GM04504 (cell line): ENCODE measurements at regions not wholly inside any gene's neighbourhood (a gene's known extent, or its start where the extent isn't known, plus 50 kb on each side); places are given as distances from the start of the nearest gene placed in this dataset.
"Not testable (repeated sequence)": the region's sequence is repeated elsewhere in the genome, so short reads cannot be mapped to it uniquely, and the experiment has no call there.

Experiments used
- DNase-seq: peaks from one replicate; pipeline ENCODE4 v3.0.0-alpha.2; 2012; ENCODE audit warnings: low read depth

DNA sequence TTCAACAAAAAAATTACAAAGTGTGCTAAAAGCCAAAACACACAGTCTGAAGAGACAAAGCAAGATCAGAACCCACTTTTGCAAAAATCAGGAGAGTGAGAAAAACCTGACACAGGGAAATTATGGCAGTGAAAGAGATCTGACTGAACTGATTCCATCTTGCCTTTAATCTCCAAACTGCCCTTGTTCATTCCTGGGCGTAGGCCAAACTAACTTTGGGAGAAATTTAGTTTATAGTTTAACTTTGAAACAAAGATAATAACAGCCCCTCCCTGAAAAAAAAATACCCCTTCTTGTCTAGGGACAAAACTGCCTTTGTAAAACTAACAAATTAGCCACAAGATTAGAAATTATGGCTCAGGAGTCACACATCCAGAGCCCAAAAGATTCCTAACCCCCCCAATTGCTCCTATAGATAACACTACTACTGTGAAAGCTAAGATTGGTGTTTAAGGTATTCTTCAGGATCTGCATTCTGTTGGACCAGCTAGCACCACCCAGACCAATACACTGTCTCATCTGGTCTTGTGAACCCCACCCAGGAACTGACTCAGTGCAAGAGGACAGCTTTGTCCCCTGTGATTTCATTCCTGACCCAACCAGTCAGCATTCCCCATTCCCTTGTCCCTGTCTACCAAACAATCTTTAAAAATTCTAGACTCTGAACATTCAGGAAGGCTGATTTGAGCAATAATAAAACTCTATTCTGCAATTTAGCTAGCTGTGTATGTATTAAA is 226.1 kb upstream of the SH3BP4 start:
- no peak for DNase-seq

DNA sequence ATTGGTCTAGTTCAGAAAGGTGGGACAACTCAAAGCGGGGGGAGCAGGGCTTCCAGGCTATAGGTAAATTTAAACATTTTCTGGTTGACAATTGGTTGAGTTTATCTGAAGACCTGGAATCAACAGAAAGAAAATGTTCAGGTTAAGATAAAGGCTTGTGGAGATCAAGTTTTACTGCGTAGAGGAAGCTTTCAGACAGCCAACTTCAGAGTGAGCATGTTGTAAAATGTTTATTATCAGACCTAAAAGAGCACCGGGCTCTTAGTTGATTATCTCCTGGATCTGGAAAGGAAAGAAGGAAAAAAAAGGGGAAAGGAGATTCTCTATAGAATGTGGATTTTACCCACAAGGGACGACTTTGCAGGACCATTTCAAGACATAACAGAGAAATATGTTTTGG is 227.0 kb upstream of the SH3BP4 start:
- DNase-seq: no peak

DNA sequence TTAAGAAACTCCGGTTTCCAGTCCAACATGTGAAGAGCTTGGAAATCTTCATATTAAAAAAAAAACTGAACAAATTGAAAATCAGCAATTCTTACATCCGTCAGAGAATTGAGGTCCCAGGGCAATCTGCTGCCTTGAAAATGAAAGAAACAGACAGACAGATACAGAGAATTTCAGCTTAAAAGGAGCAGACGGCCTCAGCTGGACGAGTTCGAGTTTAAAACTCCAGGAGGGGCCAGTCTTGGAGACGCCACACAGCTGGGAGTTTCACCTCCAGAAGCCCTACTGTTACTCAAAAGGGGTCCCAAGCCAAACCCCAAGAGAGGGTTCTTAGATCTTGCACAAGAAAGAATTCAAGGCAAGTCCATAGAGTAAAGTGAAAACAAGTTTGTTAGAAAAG is 226.5 kb upstream of the ARL4C start:
- no peak for DNase-seq

DNA sequence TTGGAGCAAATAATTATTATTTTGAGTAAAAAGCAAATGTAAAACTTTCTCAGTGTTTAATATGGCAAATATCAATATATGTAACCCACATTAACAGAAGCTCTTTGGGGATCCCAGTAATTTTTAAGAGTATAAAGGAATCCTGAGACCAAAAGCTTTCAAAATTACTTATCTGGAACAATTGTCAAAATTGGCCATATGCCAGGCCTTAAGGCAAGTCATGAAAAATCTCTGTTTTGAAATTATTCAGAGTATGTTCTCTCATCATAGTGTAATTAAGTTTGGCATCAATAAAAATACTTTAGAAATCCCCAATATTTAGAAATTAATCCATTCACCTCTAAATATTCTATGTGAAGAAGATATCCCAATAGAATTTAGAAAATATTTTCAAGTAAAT is 225.3 kb upstream of the ARL4C start:
- DNase-seq: no peak

DNA sequence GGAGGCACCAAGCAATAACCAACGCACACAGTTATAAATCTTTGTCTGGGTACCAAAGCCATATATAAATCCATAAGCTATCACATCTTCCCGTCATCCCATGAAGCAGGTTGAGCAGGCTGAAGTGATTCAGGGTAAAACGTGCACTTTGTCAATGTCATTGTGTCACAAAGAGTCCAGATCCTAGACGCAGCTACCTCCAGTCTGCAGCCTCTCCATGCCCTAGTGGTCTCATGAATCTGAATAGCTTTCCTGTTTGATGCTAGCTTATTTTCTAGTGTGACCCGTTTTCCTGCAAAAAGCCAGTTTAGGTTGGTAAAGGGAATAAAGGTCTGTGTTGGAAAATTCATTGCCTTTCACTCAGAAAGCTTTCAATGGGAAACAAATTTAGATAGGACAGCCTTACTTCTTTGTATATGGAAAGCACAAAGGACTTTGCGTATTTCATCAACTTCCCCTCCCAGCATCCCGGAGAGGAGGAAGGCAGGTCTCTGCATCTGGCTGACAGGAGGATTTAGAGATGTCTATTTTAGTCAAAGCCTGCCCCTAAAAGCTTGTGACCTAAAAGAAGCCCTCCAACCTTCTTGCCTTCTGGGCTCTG is 222.3 kb upstream of the ARL4C start:
- no peak for DNase-seq

DNA sequence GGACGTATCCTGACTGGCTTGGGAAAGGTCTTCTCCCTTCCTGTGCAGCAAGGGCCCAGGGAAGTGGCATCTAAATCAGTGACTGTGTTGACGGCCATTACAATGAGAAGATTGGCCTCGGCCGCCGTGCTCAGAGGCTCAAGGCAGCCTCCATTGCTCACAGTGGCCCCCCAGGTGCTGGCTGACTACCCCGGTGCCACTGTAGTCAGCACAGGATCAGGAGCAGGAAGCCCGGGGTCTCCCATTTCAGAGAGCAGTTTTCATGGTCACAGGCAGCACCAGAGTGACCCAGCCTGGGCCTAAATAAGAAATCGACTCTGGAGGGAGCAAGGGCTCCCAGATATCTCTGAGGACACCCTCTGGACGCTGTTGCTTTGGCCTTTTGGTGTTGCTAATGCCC is 219.4 kb upstream of the ARL4C start:
- no peak for DNase-seq

DNA sequence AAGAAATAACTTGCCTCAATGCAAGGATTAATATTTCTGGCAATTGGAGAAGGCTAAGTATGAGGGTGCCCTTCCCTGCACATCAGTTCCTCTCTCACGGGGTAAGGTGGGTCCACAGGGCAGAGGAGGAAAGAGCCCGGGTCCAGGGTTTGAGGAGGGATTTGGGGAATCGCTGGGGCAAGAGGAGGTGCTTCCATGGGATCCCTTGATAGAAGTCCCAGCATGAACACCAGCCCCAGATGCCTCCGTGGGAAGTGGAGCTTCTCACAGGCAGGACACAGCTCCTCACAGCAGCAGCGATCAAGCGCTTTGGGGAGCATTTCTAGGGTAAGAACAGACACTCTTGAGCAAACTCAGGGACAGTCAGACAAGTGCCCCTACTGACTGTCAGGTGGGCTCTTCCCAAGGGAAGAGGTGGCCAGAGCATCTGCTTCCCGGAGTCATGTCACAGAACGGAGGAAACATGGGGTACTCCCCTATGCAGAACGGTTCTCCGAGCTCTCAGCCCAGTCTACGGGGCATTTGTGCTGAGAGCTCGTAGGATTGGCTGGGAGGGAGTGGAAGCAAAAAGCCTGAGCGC is 218.9 kb upstream of the ARL4C start:
- DNase-seq: no peak

DNA sequence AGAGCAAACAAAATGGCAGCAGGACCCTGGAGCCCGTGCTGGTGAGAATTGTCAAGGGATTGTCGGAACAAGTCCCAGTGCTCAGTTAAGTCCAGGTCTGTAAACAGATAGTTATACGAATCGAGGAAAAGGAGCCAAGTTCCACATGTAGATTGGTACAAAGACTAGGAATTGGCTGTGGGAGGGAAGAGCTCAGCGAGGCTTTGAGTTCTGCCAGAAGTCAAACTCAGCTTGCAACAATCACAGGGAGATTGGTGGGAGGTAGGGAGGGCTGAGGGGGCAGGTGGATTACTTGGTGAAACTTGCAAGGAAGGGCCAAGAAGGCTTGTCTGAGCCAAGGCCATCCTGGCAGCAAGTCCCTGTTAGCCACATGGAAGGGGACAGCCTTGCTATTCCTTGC is 217.8 kb upstream of the ARL4C start:
- DNase-seq: no peak

DNA sequence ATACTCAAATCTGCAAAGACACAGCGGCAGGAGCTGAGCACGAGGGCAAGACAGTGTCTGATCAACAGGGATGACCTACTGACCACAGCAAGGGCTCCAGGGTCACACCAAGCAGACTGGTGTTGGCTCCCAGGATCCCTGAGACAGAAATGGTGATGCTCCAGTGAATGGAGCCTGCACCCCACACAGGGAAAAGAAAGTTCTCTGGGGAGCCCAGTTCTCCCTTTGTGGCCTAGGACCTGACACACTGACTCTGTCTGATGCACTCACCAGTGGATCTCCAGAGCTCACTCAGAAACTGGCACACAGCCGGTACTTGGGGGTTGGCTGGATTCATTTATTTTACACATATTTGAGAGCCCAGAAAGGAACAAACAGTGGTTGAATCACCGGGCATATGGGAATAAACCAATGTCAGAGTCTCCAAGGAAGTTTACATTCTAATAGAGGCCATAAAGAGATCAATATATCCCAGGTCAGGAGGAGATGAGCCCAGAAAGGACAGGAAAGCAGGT is 215.6 kb upstream of the ARL4C start:
- no peak for DNase-seq

DNA sequence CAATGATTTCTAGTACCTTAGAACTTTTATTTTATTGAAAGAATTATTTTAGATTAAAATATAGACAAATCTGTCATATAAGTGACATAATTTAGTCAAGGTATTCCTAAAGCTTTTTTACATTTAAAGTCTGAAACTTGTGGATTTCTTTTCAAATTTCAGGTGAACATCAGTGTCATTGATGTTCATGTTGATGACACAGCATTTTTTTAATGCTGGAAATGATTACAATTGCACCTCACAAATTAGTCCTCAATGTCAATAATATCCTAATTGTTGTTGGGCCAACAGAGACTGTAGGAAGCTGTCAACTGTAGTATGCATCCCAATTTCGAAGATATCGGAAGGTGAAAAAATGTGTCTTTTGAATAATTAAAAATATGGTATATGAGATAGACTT is 214.4 kb upstream of the ARL4C start:
- no peak for DNase-seq

DNA sequence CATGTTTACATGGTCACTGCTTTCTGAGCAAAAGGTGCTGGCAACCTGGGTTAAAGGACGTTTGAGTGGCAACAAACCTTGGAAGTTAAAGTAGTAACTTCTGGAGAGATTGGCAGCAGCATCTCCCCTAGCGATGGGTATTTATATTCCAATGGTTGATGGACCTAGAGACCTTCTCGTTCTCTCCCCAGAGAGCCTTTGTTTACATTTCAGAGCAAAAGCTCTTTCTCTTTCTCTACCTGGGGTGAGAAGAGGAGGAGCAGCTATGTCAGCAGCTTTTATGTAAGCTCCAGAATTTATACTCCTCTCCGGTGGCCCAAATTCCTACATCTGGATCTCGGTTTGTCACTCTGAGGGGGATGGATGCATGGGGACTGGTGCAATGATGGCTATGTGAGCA is 213.7 kb upstream of the ARL4C start:
- DNase-seq: no peak

DNA sequence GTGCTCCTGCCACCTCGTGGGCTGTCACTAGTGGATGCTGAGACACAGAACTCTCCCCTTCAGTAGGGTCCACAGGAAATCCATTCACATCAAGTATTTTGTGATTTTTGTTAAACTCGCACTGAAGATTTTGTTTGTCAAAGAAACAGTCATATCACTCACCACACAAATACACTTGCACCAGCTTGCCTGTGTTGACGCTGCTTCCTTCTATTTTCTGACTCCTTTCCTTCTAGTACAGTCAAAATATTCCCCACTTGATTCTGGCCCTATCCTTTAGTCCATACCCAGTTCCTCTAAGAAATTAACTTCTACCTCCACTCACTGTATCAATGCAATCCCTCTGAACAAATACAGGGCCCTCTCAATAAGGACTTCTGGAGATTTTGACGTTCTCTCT is 213.2 kb upstream of the ARL4C start:
- no peak for DNase-seq

DNA sequence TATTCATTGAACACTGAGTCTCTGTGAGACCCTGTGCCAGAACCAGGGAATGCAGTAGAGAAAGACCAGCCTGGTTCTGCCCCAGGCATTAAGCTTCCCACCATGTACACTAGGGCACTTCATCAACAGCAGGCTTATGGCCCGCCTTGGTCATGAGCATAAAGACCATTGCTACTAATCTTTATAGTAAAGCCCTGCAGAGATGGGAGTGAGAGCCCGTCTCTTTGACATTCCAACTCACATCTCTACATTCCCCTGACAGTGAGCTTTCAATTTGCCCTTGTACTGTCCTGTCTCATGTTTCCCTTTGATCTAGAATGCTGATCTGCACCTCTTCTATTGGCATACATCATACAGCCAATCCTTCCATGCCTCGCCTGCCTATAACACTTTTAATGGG is 211.8 kb upstream of the ARL4C start:
- no peak for DNase-seq

DNA sequence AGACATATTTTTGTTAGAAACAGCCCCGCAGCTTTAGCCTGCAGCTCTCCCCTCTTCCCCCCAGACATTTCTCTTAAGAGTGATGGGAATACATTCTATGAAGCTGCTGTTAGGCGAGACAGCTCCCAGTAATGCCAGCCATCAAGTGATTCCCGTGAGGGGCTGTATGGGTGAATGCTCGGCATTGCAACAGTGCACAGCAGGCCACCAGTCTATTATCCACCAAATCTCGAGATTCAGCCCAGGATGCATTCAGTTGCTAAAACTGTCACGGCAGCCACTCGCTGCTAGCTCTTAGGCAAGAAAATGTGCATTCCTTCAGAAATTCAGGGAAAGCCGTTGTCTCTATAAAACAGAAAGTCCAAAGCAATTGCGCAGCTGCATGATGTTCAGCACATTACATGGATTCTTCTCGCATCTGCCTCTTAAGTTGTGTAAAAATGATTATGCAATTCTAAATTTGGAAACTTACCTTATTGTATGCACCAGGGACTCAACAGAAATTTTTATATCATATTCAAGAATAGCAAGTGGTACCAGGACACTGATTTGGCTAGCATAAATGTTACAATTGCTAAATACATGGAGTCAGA is 211.3 kb upstream of the ARL4C start:
- no peak for DNase-seq

DNA sequence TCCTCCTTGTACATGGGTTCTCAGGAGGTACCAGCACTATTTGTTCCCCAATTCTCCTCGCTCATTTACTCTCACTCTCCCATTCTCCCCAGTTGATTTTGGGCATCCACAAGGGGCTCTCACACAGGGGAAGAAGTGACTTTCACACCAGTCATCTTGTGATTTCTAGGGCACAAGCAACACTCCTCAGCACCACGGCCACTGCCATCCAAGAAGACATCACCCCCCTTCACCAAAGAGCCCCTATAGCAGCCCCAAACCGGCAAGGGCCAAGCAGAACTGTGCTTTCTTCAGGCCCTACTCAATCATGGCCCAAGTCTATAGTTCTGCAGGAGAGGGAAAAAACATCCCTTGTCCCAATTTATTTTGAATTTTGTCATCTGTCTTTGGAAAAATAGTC is 209.2 kb upstream of the ARL4C start:
- DNase-seq: no peak

DNA sequence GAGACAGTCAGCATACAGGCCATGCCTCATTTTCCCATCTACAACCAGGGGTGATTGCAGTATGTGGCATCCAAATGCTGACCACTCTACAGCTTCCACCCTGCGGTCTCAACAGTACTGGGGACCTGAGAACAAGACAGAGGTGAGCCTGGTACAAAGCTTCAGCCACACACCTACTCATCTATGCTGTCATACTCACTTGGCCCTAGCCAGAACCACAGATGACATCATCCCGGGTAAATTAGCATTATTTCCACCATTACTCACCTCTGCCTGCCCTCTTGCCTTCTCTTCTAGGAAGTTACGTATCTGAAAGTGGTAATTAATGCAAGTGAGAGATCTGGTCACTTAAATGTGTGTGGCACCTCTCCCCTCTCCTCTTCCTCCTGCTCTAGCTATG is 208.2 kb upstream of the ARL4C start:
- DNase-seq: no peak

DNA sequence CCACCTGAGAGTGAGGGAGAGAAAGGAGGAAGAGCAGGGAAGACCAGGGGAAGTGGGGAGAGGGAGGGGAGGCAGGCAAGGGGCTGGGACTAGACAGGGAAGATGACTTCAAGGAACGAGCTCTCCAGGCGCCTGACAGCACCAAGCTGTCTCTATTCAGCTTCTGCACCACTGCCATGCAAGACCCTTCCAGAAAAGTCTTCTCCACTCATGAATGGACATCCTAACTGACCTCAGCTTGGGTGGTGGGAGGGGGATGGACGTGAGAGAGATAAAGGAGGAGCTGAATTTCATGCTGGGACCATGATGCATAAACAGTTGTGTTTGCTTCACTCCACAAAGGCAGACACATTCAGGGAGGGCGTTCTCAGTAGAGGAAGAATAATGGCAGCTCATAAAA is 206.4 kb upstream of the ARL4C start:
- no peak for DNase-seq

DNA sequence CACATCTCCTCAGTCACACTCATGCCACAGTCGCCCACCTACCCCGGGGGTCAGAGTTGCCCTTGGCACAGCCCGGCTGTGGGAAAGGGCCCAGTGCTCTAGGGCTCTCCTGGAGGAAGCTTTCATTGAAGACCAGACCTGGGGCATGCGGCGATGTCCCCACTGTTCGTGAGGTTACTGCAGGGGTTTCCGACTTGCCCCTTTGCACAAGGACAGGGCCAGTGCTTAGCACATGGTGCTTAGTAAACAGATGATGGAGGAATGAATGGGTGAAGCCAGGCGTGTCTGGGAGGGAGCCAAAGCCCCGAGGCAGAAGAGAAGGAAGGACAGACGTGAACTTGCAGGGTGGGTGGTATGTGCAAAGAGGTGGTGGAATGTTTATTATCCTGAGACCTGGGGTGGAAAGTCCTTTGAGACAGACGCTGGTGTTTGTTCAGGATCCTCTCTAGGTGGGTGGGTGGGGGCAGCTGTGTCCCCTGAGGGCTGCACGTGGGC is 205.9 kb upstream of the ARL4C start:
- no peak for DNase-seq

DNA sequence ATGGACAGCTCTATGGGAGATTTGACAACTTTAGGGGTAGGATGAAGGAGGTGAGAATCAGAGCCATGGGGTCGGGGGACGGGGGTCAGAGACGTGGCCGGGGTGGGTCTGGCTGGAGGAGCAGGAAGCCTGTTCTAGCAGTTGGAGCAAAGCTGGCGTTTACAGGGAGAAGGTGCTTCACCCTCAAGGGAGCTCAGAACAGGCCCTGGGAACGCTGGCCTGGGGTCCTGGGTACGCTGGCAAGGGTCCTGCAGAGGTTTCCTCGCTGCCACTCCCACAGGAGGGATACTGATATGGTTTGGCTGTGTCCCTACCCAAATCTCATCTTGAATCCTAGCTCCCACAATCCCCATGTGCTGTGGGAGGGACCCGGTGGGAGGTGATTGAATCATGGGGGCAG is 205.0 kb upstream of the ARL4C start:
- no peak for DNase-seq

DNA sequence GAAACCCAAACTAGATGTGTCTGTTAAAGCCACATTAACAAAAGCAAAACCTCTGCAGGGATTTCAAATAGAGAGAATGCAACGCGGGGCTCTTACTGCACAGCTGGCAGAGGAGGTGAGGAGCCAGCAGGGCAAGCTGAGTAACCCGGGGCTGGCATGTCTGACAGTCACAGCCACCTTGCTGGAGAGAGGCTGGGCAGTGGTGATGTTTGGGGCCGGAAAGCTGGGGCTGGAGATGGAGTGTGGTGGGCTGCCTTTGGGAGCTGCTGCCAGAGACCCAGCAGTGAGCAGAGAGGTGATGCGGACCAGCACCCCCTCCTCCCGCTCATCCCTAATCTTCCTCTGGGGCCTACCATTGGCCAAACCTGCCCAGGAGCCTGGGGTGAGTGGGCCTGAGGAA is 204.5 kb upstream of the ARL4C start:
- no peak for DNase-seq

DNA sequence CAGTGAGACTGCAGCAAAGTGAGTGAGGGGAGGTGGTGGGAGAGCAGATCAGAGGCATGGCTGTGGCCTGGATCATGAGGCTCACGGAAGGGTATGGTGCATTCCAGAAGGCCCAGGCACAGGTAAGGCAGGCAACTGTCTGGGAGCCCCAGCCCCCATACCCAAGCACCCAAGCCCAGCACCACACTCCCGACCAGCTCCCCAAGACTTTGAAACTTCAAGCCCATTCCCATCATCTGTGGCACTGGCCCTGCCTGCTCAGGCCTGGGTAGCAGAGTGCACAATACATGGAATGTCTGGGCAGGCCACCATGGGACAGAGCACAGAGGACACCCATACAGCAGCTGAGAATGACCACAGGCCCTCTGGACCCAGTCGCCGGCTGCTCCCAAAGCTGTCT is 202.6 kb upstream of the ARL4C start:
- DNase-seq: no peak

DNA sequence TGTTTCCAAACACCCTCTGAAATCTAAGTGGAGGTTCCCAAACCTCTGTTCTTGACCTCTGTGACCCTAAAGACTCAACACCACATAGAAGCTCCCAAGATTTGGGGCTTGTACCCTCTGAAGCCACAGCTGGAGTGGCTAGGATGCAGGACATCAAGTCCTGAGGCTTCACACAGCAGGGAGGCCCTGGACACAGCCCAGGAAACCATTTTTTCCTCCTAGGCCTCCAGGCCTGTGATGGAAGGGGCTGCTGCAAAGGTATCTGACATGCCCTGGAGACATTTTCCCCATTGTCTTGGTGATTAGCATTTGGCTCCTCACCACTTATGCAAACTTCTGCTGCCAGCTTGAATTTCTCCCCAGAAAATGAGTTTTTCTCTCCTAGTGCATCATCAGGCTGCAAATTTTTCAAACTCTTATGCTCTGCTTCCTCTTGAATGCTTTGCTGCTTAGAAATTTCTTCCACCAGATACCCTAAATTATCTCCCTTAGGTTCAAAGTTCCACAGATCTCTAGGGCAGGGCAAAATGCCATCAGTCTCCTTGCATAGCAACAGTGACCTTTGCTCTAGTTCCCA is 200.5 kb upstream of the ARL4C start:
- not testable (repeated sequence) for DNase-seq

DNA sequence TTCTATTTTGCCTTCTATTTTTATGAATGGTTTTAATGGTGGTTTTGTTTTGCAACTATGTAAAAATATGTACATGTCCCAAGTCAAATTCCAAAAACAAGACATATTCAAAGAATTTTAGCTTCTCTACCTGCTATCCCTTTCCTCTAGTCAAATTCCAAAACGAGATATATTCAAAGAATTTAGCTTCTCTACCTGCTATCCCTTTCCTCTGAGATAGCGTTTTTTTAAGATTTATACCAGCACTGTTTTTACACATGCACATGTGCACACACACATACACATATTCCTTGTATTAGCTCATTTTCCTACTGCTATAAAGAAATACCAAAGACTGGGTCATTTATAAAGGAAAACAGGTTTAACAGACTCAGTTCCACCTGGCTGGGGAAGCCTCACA is 199.1 kb upstream of the ARL4C start:
- no peak for DNase-seq
